GM12878 (cell line): ENCODE measurements at regions not wholly inside any gene's neighbourhood (a gene's known extent, or its start where the extent isn't known, plus 50 kb on each side); places are given as distances from the start of the nearest gene placed in this dataset.

Experiments
- ATAC-seq: fragments of 200-7000 bp; cut with Tn5 transposase; 3 replicates; pipeline ENCODE4 v1.9.1; 2020; ENCODE audit warnings: mild to moderate bottlenecking, moderate library complexity
- BruUV-seq: library from RNA; stranded (reverse); fragments of 400-500 nt; replicated peaks from 2 replicates; lab custom pipeline; 2021; lab: Mats Ljungman, UMichigan
- CTCF ChIA-PET: fragments of 300-600 bp; sonication (Branson Sonifier 250); formaldehyde crosslinking; extraction: SDS; loops from one replicate; lab custom pipeline; 2021; ENCODE audit warnings: inconsistent platforms; lab: Yijun Ruan, JAX
- POLR2A ChIA-PET: fragments of 350-600 bp; formaldehyde crosslinking; extraction: SDS; loops from one replicate; lab custom pipeline; 2021; ENCODE audit warnings: inconsistent platforms; lab: Charles Lee
- RAD21 ChIA-PET: fragments of 300-600 bp; sonication (Branson Sonifier 250); formaldehyde crosslinking; loops from one replicate; lab custom pipeline; 2023; ENCODE audit warnings: antibody characterized with exemption; ENCODE audit not compliant: unreplicated experiment; lab: Charles Lee
- SMC1A ChIA-PET: fragments of 300-600 bp; sonication (Branson Sonifier 250); formaldehyde crosslinking; loops from one replicate; lab custom pipeline; 2023; ENCODE audit not compliant: unreplicated experiment, uncharacterized antibody; lab: Charles Lee
- DNase-seq: peaks from one replicate; pipeline ENCODE4 v3.0.0-alpha.2; 2011; ENCODE audit warnings: low read depth, low spot score
- FAIRE-seq: peaks from 3 replicates; lab custom pipeline; 2011; peaks lifted over from hg19 to GRCh38; lab: Jason Lieb, UNC
- H2AFZ ChIP-seq: 2 replicates; pipeline ENCODE4 v1.6.0; 2011; ENCODE audit warnings: low read depth, low read length, control low read depth; ENCODE audit not compliant: control insufficient read depth
- H3K27ac ChIP-seq: 2 replicates; pipeline ENCODE4 v1.5.1; 2011; ENCODE audit warnings: control low read depth; ENCODE audit not compliant: control insufficient read depth, insufficient read depth
- H3K27me3 ChIP-seq, 2 experiments: replicated peaks in 1 of 2; 2 replicates each; pipeline versions ENCODE4 v1.6.0 to v1.6.1; 2011; ENCODE audit warnings: low read length in 1 of 2; ENCODE audit not compliant: control insufficient read depth in 2 of 2, insufficient read depth in 2 of 2
- H3K36me3 ChIP-seq, 2 experiments: 2 replicates each; pipeline ENCODE4 v1.5.1; 2011; ENCODE audit warnings: low read length in 1 of 2; ENCODE audit not compliant: control insufficient read depth in 2 of 2, insufficient read depth in 2 of 2
- H3K4me1 ChIP-seq: 2 replicates; pipeline ENCODE4 v1.6.1; 2011; ENCODE audit warnings: mild to moderate bottlenecking, low read length, moderate library complexity, mixed read lengths; ENCODE audit not compliant: control insufficient read depth, insufficient read depth
- H3K4me2 ChIP-seq: 2 replicates; pipeline ENCODE4 v1.6.0; 2011; ENCODE audit warnings: control low read depth; ENCODE audit not compliant: control insufficient read depth, insufficient read depth
- H3K4me3 ChIP-seq: fragments of 200-600 bp; sonication (generic); 2 replicates; pipeline ENCODE4 v1.5.1; 2016
- H3K79me2 ChIP-seq: 2 replicates; pipeline ENCODE4 v1.6.0; 2011; ENCODE audit warnings: low read length; ENCODE audit not compliant: control insufficient read depth, insufficient read depth
- H3K9ac ChIP-seq: 2 replicates; pipeline ENCODE4 v1.8.0; 2011; ENCODE audit warnings: low read length, control low read depth, mixed read lengths; ENCODE audit not compliant: control insufficient read depth, insufficient read depth
- H3K9me3 ChIP-seq: replicated peaks from 3 replicates; pipeline ENCODE4 v1.5.1; 2011; ENCODE audit warnings: mild to moderate bottlenecking, low read length; ENCODE audit not compliant: control insufficient read depth, insufficient read depth
- H4K20me1 ChIP-seq: 2 replicates; pipeline ENCODE4 v1.6.0; 2011; ENCODE audit not compliant: control insufficient read depth, insufficient read depth
- FOXM1 ChIP-seq: IDR thresholded peaks from 2 replicates; pipeline ENCODE4 v1.6.1; 2012; ENCODE audit warnings: low read depth, mild to moderate bottlenecking, inconsistent platforms, low read length, moderate library complexity
- LARP7 ChIP-seq: fragments of 450-650 bp; IDR thresholded peaks from 2 replicates; pipeline ENCODE4 v1.6.1; 2017; ENCODE audit warnings: mild to moderate bottlenecking
- SUPT20H ChIP-seq: IDR thresholded peaks from 2 replicates; pipeline ENCODE4 v1.6.1; 2011; ENCODE audit warnings: low read depth, mild to moderate bottlenecking, low read length, moderate library complexity, borderline replicate concordance; ENCODE audit not compliant: control insufficient read depth
- TARDBP ChIP-seq: IDR thresholded peaks from 2 replicates; pipeline ENCODE4 v1.6.1; 2016; ENCODE audit warnings: borderline replicate concordance
- ZNF384 ChIP-seq: IDR thresholded peaks from 2 replicates; pipeline ENCODE4 v1.6.1; 2012; ENCODE audit warnings: low read depth, mild to moderate bottlenecking, low read length, improper control_type of control experiment, borderline replicate concordance
- WGBS: methylation state at CpG from one replicate; pipeline ENCODE4 v1.1.6; 2016; ENCODE audit warnings: low lambda C conversion rate; ENCODE audit not compliant: insufficient replicate concordance, insufficient coverage; ENCODE audit errors: missing lambda C conversion rate; 5-methylcytosine and 5-hydroxymethylcytosine counted together
- in situ Hi-C: fragments of 300-500 bp; cut with MboI; formaldehyde crosslinking; loops from 9 replicates; pipeline ENCODE4 v1.14.3; 2018; ENCODE audit warnings: mixed read lengths
- intact Hi-C: fragments of 100-400 bp; cut with micrococcal nuclease; formaldehyde crosslinking; loops from one replicate; pipeline ENCODE4 v1.14.2; 2022; ENCODE audit not compliant: unreplicated experiment

DNA sequence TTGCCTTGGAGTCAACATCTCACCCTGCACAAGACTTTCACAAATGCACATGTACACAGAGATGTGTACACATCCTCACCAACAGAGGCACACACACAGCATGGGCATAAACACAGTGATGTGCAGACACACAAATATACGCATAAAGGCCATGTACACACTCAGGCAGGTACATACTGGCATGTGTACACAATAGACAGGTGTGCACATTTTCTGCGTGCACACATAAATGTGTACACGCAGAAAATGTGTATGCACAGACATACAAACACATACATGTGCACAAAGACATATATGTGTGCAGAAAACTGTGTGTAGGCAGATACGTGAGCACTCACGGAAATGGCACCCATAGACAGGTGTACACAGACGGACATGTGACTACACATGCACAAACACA, 85.3 kb upstream of the ZBTB40 start (continued):
- TF ChIP-seq SUPT20H (no peak), FOXM1 (no peak), TARDBP (no peak)
- TF ChIP-seq, all 136 proteins: peak for 0

DNA sequence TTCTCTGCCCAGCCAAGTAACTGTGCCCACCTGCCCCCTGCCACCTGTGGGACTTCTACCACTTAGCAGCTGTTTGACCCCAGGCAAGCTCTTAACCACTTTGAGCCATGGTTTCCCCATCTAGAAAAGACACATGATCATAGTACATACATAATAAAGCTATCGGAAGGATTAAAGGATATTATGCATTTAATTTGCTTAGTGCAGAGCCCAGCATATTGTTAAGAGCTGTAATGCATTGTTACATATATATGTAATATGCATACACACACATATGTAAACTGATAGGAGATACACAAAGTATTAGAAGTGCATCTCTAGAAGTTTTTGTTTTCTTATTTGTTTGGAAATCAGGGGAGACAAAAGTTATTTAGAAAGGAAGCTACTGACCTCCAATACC, 83.5 kb upstream of the ZBTB40 start:
- no peak for TF ChIP-seq LARP7
- no peak for TF ChIP-seq ZNF384
- no peak for TF ChIP-seq TARDBP
- TF ChIP-seq, all 136 proteins: peak for 0
- no peak for DNase-seq
- Histone ChIP-seq H3K9ac (no peak overlapping the region), H3K4me1 (no peaks in the 10 kb centered on the region), H4K20me1 (no peaks in the 10 kb centered on the region), H2AFZ (no peak overlapping the region), H3K4me2 (no peak overlapping the region), H3K36me3 (no peaks in the 10 kb centered on the region), H3K9me3 (no peaks in the 10 kb centered on the region; the same call in 2 of the 3 replicates), H3K27ac (no peak overlapping the region), H3K27me3 (peaks cover 5 to 6% of the 10 kb centered on the region in 2 experiments; a peak in 3 of 4 replicates), H3K79me2 (no peaks in the 10 kb centered on the region), H3K4me3 (no peak overlapping the region)
- no peak for FAIRE-seq
- ChIA-PET POLR2A (no interaction called here), RAD21 (no interaction called here), SMC1A (no interaction called here), CTCF (no interaction called here)
- ATAC-seq: no peak
- intact Hi-C loops: no loop called here
- 89% methylated on average over 1 of the region's 1 CpG for whole genome bisulfite sequencing
- no TSS peak for BruUV-seq
- in situ Hi-C loops: no loop called here
